SKM-1 (cell line): ENCODE measurements at regions not wholly inside any gene's neighbourhood (a gene's known extent, or its start where the extent isn't known, plus 50 kb on each side); places are given as distances from the start of the nearest gene placed in this dataset.
A peak's percentile ranks its signal among the peaks of the same experiment; 100 is the strongest.
"Not testable (repeated sequence)": the region's sequence is repeated elsewhere in the genome, so short reads cannot be mapped to it uniquely, and the experiment has no call there.

Experiments used
- DNase-seq: peaks from one replicate; lab custom pipeline; 2025; ENCODE audit not compliant: unreplicated experiment; lab: John Stamatoyannopoulos, UW

- no peak for DNase-seq
Observed at GRCh38 chr1:59188413-59189213, 108.3 kb upstream of the FGGY start.

GRCh38 chr1:59193443-59194093 is 103.3 kb upstream of the FGGY start:
- DNase-seq, result no peak

GRCh38 chr1:59194621-59195020 is 102.3 kb upstream of the FGGY start:
- DNase-seq, result no peak

- no peak for DNase-seq
Observed at GRCh38 chr1:59195151-59195550, 101.7 kb upstream of the FGGY start.

GRCh38 chr1:59198564-59198963 is 98.3 kb upstream of the FGGY start:
- no peak for DNase-seq

- no peak for DNase-seq
Observed at GRCh38 chr1:59199147-59199546, 97.7 kb upstream of the FGGY start.

- no peak for DNase-seq
Observed at GRCh38 chr1:59199719-59200376, 97.0 kb upstream of the FGGY start.

- DNase-seq, result no peak
Observed at GRCh38 chr1:59201341-59201740, 95.6 kb upstream of the FGGY start.

- no peak for DNase-seq
Observed at GRCh38 chr1:59202455-59202854, 94.4 kb upstream of the FGGY start.

GRCh38 chr1:59204001-59204400 is 92.9 kb upstream of the FGGY start:
- DNase-seq, result no peak

- DNase-seq, result not testable (repeated sequence)
Observed at GRCh38 chr1:59206616-59207015, 90.3 kb upstream of the FGGY start.

GRCh38 chr1:59210430-59210829 is 86.5 kb upstream of the FGGY start:
- DNase-seq, result not testable (repeated sequence)

GRCh38 chr1:59212706-59213105 is 84.2 kb upstream of the FGGY start:
- DNase-seq, result no peak

GRCh38 chr1:59214248-59215208 is 82.4 kb upstream of the FGGY start:
- DNase-seq, result no peak

GRCh38 chr1:59215766-59216291 is 81.1 kb upstream of the FGGY start:
- no peak for DNase-seq

GRCh38 chr1:59217439-59217838 is 79.5 kb upstream of the FGGY start:
- not testable (repeated sequence) for DNase-seq

- no peak for DNase-seq
Observed at GRCh38 chr1:59218521-59219236, 78.2 kb upstream of the FGGY start.

- peak; percentile 52 for DNase-seq
Observed at GRCh38 chr1:59219916-59220315, 77.0 kb upstream of the FGGY start.

GRCh38 chr1:59220356-59220755 is 76.5 kb upstream of the FGGY start:
- DNase-seq, result peak; percentile 54

GRCh38 chr1:59223198-59223597 is 73.7 kb upstream of the FGGY start:
- DNase-seq, result no peak
